Stimulated activated CD4-positive, alpha-beta T cell treated with anti-CD3 and anti-CD28 coated beads, TNF-alpha, amount 100 ng/mL, for 48 hours (primary cell): ENCODE measurements at regions not wholly inside any gene's neighbourhood (a gene's known extent, or its start where the extent isn't known, plus 50 kb on each side); places are given as distances from the start of the nearest gene placed in this dataset.
"Not testable (repeated sequence)": the region's sequence is repeated elsewhere in the genome, so short reads cannot be mapped to it uniquely, and the experiment has no call there.

Source experiments
- DNase-seq, 3 donors: peaks; one replicate each; pipeline ENCODE4 v3.0.0-alpha.2; 2020; ENCODE audit warnings: low read depth in 3 of 3

- DNase-seq, result no peak
These were observed 619.0 kb downstream of the FRK start for GRCh38 chr6:115441651-115442050.

GRCh38 chr6:115415378-115415777 is 645.3 kb downstream of the FRK start:
- DNase-seq, result no peak

GRCh38 chr6:115414916-115415315 is 645.8 kb downstream of the FRK start:
- not testable (repeated sequence) for DNase-seq

- no peak for DNase-seq
These were observed 648.9 kb downstream of the FRK start for GRCh38 chr6:115411756-115412155.

GRCh38 chr6:115404446-115404845 is 656.2 kb downstream of the FRK start:
- DNase-seq, result no peak

GRCh38 chr6:115398607-115399006 is 662.1 kb downstream of the FRK start:
- DNase-seq, result no peak

GRCh38 chr6:115396112-115396906 is 664.4 kb downstream of the FRK start:
- DNase-seq, result no peak

GRCh38 chr6:115393821-115394220 is 666.9 kb downstream of the FRK start:
- DNase-seq, result no peak

GRCh38 chr6:115370202-115370601 is 690.5 kb downstream of the FRK start:
- DNase-seq, result no peak

- no peak for DNase-seq
These were observed 694.9 kb downstream of the FRK start for GRCh38 chr6:115365783-115366182.

GRCh38 chr6:115363379-115363778 is 697.3 kb downstream of the FRK start:
- DNase-seq, result no peak

- DNase-seq, result no peak
These were observed 698.5 kb downstream of the FRK start for GRCh38 chr6:115362234-115362633.

GRCh38 chr6:115360602-115361325 is 699.9 kb downstream of the FRK start:
- no peak for DNase-seq

- no peak for DNase-seq
These were observed 702.1 kb downstream of the FRK start for GRCh38 chr6:115358616-115359015.

- no peak for DNase-seq
These were observed 704.3 kb downstream of the FRK start for GRCh38 chr6:115356371-115356770.

GRCh38 chr6:115323001-115323400 is 737.7 kb downstream of the FRK start:
- DNase-seq, result no peak

- no peak for DNase-seq
These were observed 740.9 kb downstream of the FRK start for GRCh38 chr6:115319823-115320222.

- DNase-seq, result no peak
These were observed 750.5 kb downstream of the FRK start for GRCh38 chr6:115310156-115310555.

- no peak for DNase-seq
These were observed 758.0 kb downstream of the FRK start for GRCh38 chr6:115302731-115303130.

GRCh38 chr6:115287467-115287866 is 773.2 kb downstream of the FRK start:
- no peak for DNase-seq

- DNase-seq, result no peak
These were observed 783.7 kb downstream of the FRK start for GRCh38 chr6:115276881-115277565.

GRCh38 chr6:115272311-115272710 is 788.4 kb downstream of the FRK start:
- DNase-seq, result no peak

GRCh38 chr6:115271434-115271833 is 789.3 kb downstream of the FRK start:
- DNase-seq, result no peak
